ENCODE measurements at regions not wholly inside any gene's neighbourhood (a gene's known extent, or its start where the extent isn't known, plus 50 kb on each side); places are given as distances from the start of the nearest gene placed in this dataset.
"Not testable (repeated sequence)": the region's sequence is repeated elsewhere in the genome, so short reads cannot be mapped to it uniquely, and the experiment has no call there.

GRCh38 chr14:106470028-106470427 lies 943.6 kb downstream of the TMEM121 start:
- not testable (repeated sequence) for TF ChIP-seq CTCF, POLR2A (IDR thresholded peaks at IDR 0.05)
